ENCODE measurements at regions not wholly inside any gene's neighbourhood (a gene's known extent, or its start where the extent isn't known, plus 50 kb on each side); places are given as distances from the start of the nearest gene placed in this dataset.
"Not testable (repeated sequence)": the region's sequence is repeated elsewhere in the genome, so short reads cannot be mapped to it uniquely, and the experiment has no call there.

- no peak for DNase-seq
- intact Hi-C loops (cut with DNase I), result no loop called here
These were observed 167.1 kb upstream of the KCNJ15 start for GRCh38 chr21:38089763-38090046.

- intact Hi-C loops (cut with DNase I); DNase-seq: not testable (repeated sequence)
These were observed 165.7 kb upstream of the KCNJ15 start for GRCh38 chr21:38091061-38091460.

- intact Hi-C loops (cut with DNase I), result no loop called here
- DNase-seq, result peak in 6 of 42 donors; percentile 15 to 41 (median 22)
These were observed 164.7 kb upstream of the KCNJ15 start for GRCh38 chr21:38092051-38092450.

GRCh38 chr21:38095220-38095619 lies 161.6 kb upstream of the KCNJ15 start:
- no peak for DNase-seq

GRCh38 chr21:38097789-38098188 lies 159.0 kb upstream of the KCNJ15 start:
- intact Hi-C loops (cut with DNase I), result no loop called here
- DNase-seq, result no peak

More at GRCh38 chr21:38095220-38095619, 161.6 kb upstream of the KCNJ15 start:
- intact Hi-C loops (cut with DNase I), result no loop called here

- DNase-seq, result no peak
- intact Hi-C loops (cut with DNase I), result no loop called here
These were observed 144.5 kb upstream of the KCNJ15 start for GRCh38 chr21:38112219-38112789.

- DNase-seq, result no peak
- intact Hi-C loops (cut with DNase I), result no loop called here
These were observed 142.0 kb upstream of the KCNJ15 start for GRCh38 chr21:38114717-38115333.

GRCh38 chr21:38115870-38116269 lies 140.9 kb upstream of the KCNJ15 start:
- intact Hi-C loops (cut with DNase I), result no loop called here

GRCh38 chr21:38119793-38120192 lies 137.0 kb upstream of the KCNJ15 start:
- intact Hi-C loops (cut with DNase I), result no loop called here
- DNase-seq, result no peak

More at GRCh38 chr21:38115870-38116269, 140.9 kb upstream of the KCNJ15 start:
- no peak for DNase-seq

- DNase-seq; intact Hi-C loops (cut with DNase I): not testable (repeated sequence)
These were observed 136.2 kb upstream of the KCNJ15 start for GRCh38 chr21:38120679-38120983.

- DNase-seq, result no peak
- intact Hi-C loops (cut with DNase I), result no loop called here
These were observed 135.6 kb upstream of the KCNJ15 start for GRCh38 chr21:38120984-38121855.

GRCh38 chr21:38121888-38122720 lies 134.7 kb upstream of the KCNJ15 start:
- intact Hi-C loops (cut with DNase I), result no loop called here
- no peak for DNase-seq

GRCh38 chr21:38123626-38124025 lies 133.2 kb upstream of the KCNJ15 start:
- DNase-seq, result no peak
- intact Hi-C loops (cut with DNase I), result no loop called here

GRCh38 chr21:38126666-38127303 lies 130.0 kb upstream of the KCNJ15 start:
- intact Hi-C loops (cut with DNase I), result no loop called here
- DNase-seq, result peak; percentile 15 to 79 (median 56)

GRCh38 chr21:38129711-38130110 lies 127.1 kb upstream of the KCNJ15 start:
- DNase-seq, result no peak
- intact Hi-C loops (cut with DNase I), result no loop called here

GRCh38 chr21:38133240-38133639 lies 123.6 kb upstream of the KCNJ15 start:
- intact Hi-C loops (cut with DNase I), result no loop called here
- no peak for DNase-seq

GRCh38 chr21:38134084-38134873 lies 122.5 kb upstream of the KCNJ15 start:
- intact Hi-C loops (cut with DNase I), result no loop called here
- no peak for DNase-seq

- no peak for DNase-seq
- intact Hi-C loops (cut with DNase I), result no loop called here
These were observed 120.6 kb upstream of the KCNJ15 start for GRCh38 chr21:38136201-38136600.

Measured in head of caudate nucleus (tissue), 42 donors.